ENCODE measurements at regions not wholly inside any gene's neighbourhood (a gene's known extent, or its start where the extent isn't known, plus 50 kb on each side); places are given as distances from the start of the nearest gene placed in this dataset.

- Histone ChIP-seq H3K27ac (ENCODE audit: low read length) (no peak overlapping the region), H3K9me3 (ENCODE audit: low read length) (no peaks in the 10 kb centered on the region), H2AFZ (ENCODE audit: low read depth, low read length) (no peak overlapping the region), H4K20me1 (ENCODE audit: insufficient read depth) (no peaks in the 10 kb centered on the region), H3K9me2 (ENCODE audit: insufficient read depth, low read length) (no peaks in the 10 kb centered on the region), H3K4me3 (ENCODE audit: low read length) (no peak overlapping the region), H3K4me2 (ENCODE audit: low read length) (no peak overlapping the region), H3K79me2 (replicated peaks; ENCODE audit: insufficient read depth, low read length) (no peaks in the 10 kb centered on the region), H3K27me3 (ENCODE audit: insufficient read depth, low read depth, low read length) (no peaks in the 10 kb centered on the region), H3K9ac (ENCODE audit: low read length) (no peak overlapping the region), H3F3A (ENCODE audit: insufficient read depth, low read length, poor library complexity, severe bottlenecking) (no peaks in the 10 kb centered on the region), H3K36me3 (ENCODE audit: insufficient read depth, low read length) (no peaks in the 10 kb centered on the region)
- TF ChIP-seq EZH2 (IDR thresholded peaks at IDR 0.05; ENCODE audit: borderline replicate concordance, insufficient read depth, low read length, poor library complexity, severe bottlenecking) (no peak), CTCF (IDR thresholded peaks at IDR 0.05; ENCODE audit: poor library complexity, severe bottlenecking) (no peak), REST (IDR thresholded peaks at IDR 0.05; ENCODE audit: borderline replicate concordance) (no peak), MXI1 (conservative IDR thresholded peaks at IDR 0.05; ENCODE audit: poor library complexity, severe bottlenecking) (no peak), SMC3 (conservative IDR thresholded peaks at IDR 0.05; ENCODE audit: poor library complexity) (no peak), EP300 (conservative IDR thresholded peaks at IDR 0.05; ENCODE audit: poor library complexity, severe bottlenecking) (no peak), RAD21 (conservative IDR thresholded peaks at IDR 0.05) (no peak)
Measured at GRCh38 chr3:34038131-34038530, 239.7 kb downstream of the PDCD6IP start.

DNA sequence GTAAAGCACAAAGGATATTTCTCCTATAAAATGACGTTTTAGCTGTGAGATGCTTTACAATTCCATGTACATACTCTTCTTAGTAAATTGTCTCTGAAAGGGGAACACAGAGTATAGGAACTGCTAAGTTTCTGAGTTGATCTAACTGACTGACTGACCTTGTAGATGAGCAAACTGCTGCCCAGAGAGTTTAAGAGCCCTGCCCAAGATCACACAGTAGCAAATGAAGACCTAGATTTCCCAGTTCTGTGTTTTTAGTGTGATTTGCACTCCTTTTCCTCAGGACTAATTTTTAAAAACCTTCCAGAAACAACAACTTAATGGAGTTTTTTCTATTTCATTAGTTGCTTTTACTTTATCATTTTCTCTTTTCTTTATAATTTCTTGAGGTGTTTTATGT, 247.7 kb downstream of the PDCD6IP start:
- no peak overlapping the region for H3K27ac ChIP-seq (ENCODE audit: low read length)
- H3K4me3 ChIP-seq (ENCODE audit: low read length), result no peak overlapping the region
- no peaks in the 10 kb centered on the region for H3K36me3 ChIP-seq (ENCODE audit: insufficient read depth, low read length)
- H3K27me3 ChIP-seq (ENCODE audit: insufficient read depth, low read depth, low read length), result no peaks in the 10 kb centered on the region
- no peaks in the 10 kb centered on the region for H4K20me1 ChIP-seq (ENCODE audit: insufficient read depth)
- no peak overlapping the region for H3K9ac ChIP-seq (ENCODE audit: low read length)
- TF ChIP-seq MXI1 (conservative IDR thresholded peaks at IDR 0.05; ENCODE audit: poor library complexity, severe bottlenecking) (no peak), EZH2 (IDR thresholded peaks at IDR 0.05; ENCODE audit: borderline replicate concordance, insufficient read depth, low read length, poor library complexity, severe bottlenecking) (no peak), REST (IDR thresholded peaks at IDR 0.05; ENCODE audit: borderline replicate concordance) (no peak), RAD21 (conservative IDR thresholded peaks at IDR 0.05) (no peak), POLR2AphosphoS5 (IDR thresholded peaks at IDR 0.05) (no peak), SMC3 (conservative IDR thresholded peaks at IDR 0.05; ENCODE audit: poor library complexity) (no peak), TAF1 (IDR thresholded peaks at IDR 0.05; ENCODE audit: low read depth) (no peak), EP300 (conservative IDR thresholded peaks at IDR 0.05; ENCODE audit: poor library complexity, severe bottlenecking) (no peak), CTCF (IDR thresholded peaks at IDR 0.05; ENCODE audit: poor library complexity, severe bottlenecking) (no peak)
- no peak overlapping the region for H2AFZ ChIP-seq (ENCODE audit: low read depth, low read length)
- no peaks in the 10 kb centered on the region for H3K9me2 ChIP-seq (ENCODE audit: insufficient read depth, low read length)
- H3F3A ChIP-seq (ENCODE audit: insufficient read depth, low read length, poor library complexity, severe bottlenecking), result no peaks in the 10 kb centered on the region
- H3K9me3 ChIP-seq (ENCODE audit: low read length), result no peaks in the 10 kb centered on the region
- no peak overlapping the region for H3K4me2 ChIP-seq (ENCODE audit: low read length)
- no peaks in the 10 kb centered on the region for H3K79me2 ChIP-seq (replicated peaks; ENCODE audit: insufficient read depth, low read length)

All from neural cell (in vitro differentiated cells).